Adrenal gland (tissue), 5 donors: ENCODE measurements at regions not wholly inside any gene's neighbourhood (a gene's known extent, or its start where the extent isn't known, plus 50 kb on each side); places are given as distances from the start of the nearest gene placed in this dataset.

ENCODE experiments used
- CTCF ChIP-seq, 6 experiments: fragments of 450-650 bp in 4 of 6; fragments of 200-600 bp in 2 of 6; sonication (generic) in 1 of 6; IDR thresholded peaks; 1 replicate in 5 of 6; 2 replicates in 1 of 6; pipeline versions ENCODE4 v1.5.1 to v1.8.0; 2016 to 2021; ENCODE audit warnings: antibody characterized with exemption in 6 of 6, mild to moderate bottlenecking in 2 of 6, moderate library complexity in 1 of 6
- POLR2A ChIP-seq, 2 donors: fragments of 450-650 bp; IDR thresholded peaks; one replicate each; pipeline ENCODE4 v1.6.1; 2017; ENCODE audit warnings: antibody characterized with exemption in 2 of 2, mild to moderate bottlenecking in 2 of 2, moderate library complexity in 1 of 2
- donor health status: DM: no; HTN: no; CAD: no.

GRCh38 chr3:29202378-29202777 is 78.5 kb upstream of the RBMS3 start:
- TF ChIP-seq CTCF (IDR thresholded peaks at IDR 0.05) (no peak), POLR2A (IDR thresholded peaks at IDR 0.05) (no peak)
